HEK293 (cell line): ENCODE measurements at regions not wholly inside any gene's neighbourhood (a gene's known extent, or its start where the extent isn't known, plus 50 kb on each side); places are given as distances from the start of the nearest gene placed in this dataset.

ENCODE experiments used
- CTCF ChIP-seq: fragments of 450-650 bp; formaldehyde crosslinking; IDR thresholded peaks from 2 replicates; pipeline ENCODE4 v1.5.1; 2016; ENCODE audit warnings: missing biosample characterization, missing genetic modification characterization
- ZBTB1 ChIP-seq: fragments of 450-650 bp; formaldehyde crosslinking; IDR thresholded peaks from 2 replicates; pipeline ENCODE4 v1.5.1; 2016; ENCODE audit warnings: missing biosample characterization, missing genetic modification characterization
- ZNF785 ChIP-seq: fragments of 450-650 bp; formaldehyde crosslinking; IDR thresholded peaks from 2 replicates; pipeline ENCODE4 v1.5.1; 2016; ENCODE audit warnings: missing biosample characterization, missing genetic modification characterization
- ZNF791 ChIP-seq: fragments of 450-650 bp; formaldehyde crosslinking; IDR thresholded peaks from 2 replicates; pipeline ENCODE4 v1.5.1; 2016; ENCODE audit warnings: missing biosample characterization, missing genetic modification characterization

GRCh38 chrX:97907791-97908190 is 1024.1 kb downstream of the RPA4 start:
- no peak for TF ChIP-seq CTCF (tag by site-specific recombination)
- no peak for TF ChIP-seq ZNF791 (tag by site-specific recombination)
- TF ChIP-seq ZBTB1 (tag by site-specific recombination) = no peak
- TF ChIP-seq ZNF785 = no peak
